SU-DHL-6 (cell line): ENCODE measurements at regions not wholly inside any gene's neighbourhood (a gene's known extent, or its start where the extent isn't known, plus 50 kb on each side); places are given as distances from the start of the nearest gene placed in this dataset.

Experiments used
- H2AFZ ChIP-seq: fragments of 200-600 bp; sonication (generic); 2 replicates; pipeline ENCODE4 v1.6.1; 2014; ENCODE audit warnings: low read depth, mild to moderate bottlenecking, moderate library complexity, mixed read lengths, antibody characterized with exemption, low read length; ENCODE audit not compliant: severe bottlenecking
- H3F3A ChIP-seq: fragments of 200-600 bp; shearing (Covaris generic); 2 replicates; pipeline ENCODE4 v1.6.0; 2016; ENCODE audit warnings: antibody characterized with exemption, mild to moderate bottlenecking; ENCODE audit not compliant: insufficient read depth
- H3K27ac ChIP-seq: fragments of 200-600 bp; sonication (generic); 2 replicates; pipeline ENCODE4 v1.5.1; 2016; ENCODE audit warnings: low read depth, mild to moderate bottlenecking, low read length, moderate library complexity, mixed read lengths
- H3K27me3 ChIP-seq: fragments of 200-600 bp; sonication (generic), shearing (Covaris generic); 2 replicates; pipeline ENCODE4 v1.6.0; 2014; ENCODE audit warnings: mild to moderate bottlenecking, low read length
- H3K36me3 ChIP-seq: fragments of 200-600 bp; sonication (generic); 2 replicates; pipeline ENCODE4 v1.6.1; 2014; ENCODE audit warnings: mild to moderate bottlenecking, low read length, mixed read lengths
- H3K4me2 ChIP-seq: fragments of 300-600, 200-600 bp; shearing (Covaris generic), sonication (generic); 2 replicates; pipeline ENCODE4 v1.6.0; 2014; ENCODE audit warnings: low read length, low read depth, mild to moderate bottlenecking; ENCODE audit not compliant: poor library complexity, severe bottlenecking
- H3K4me3 ChIP-seq: fragments of 200-600 bp; sonication (generic); 2 replicates; pipeline ENCODE4 v1.5.1; 2014; ENCODE audit warnings: antibody characterized with exemption, low read length, mild to moderate bottlenecking, mixed read lengths; ENCODE audit not compliant: insufficient read depth, poor library complexity, severe bottlenecking
- H3K79me2 ChIP-seq: fragments of 200-600 bp; sonication (generic); 2 replicates; pipeline ENCODE4 v1.6.1; 2014; ENCODE audit warnings: mild to moderate bottlenecking, low read length, moderate library complexity; ENCODE audit not compliant: insufficient read depth
- H3K9ac ChIP-seq: fragments of 200-600 bp; sonication (generic); 2 replicates; pipeline ENCODE4 v1.7.0; 2014; ENCODE audit warnings: mild to moderate bottlenecking, low read length
- H3K9me2 ChIP-seq: fragments of 200-600 bp; sonication (generic); replicated peaks from 2 replicates; pipeline ENCODE4 v1.6.1; 2014; ENCODE audit warnings: low read length; ENCODE audit not compliant: insufficient read depth
- H3K9me3 ChIP-seq: fragments of 200-600 bp; sonication (generic); 2 replicates; pipeline ENCODE4 v1.6.1; 2014; ENCODE audit warnings: low read length, mixed read lengths; ENCODE audit not compliant: insufficient read depth
- H4K20me1 ChIP-seq: fragments of 200-600 bp; sonication (generic); 2 replicates; pipeline ENCODE4 v1.6.1; 2014; ENCODE audit warnings: low read depth, mild to moderate bottlenecking, antibody characterized with exemption, low read length, moderate library complexity, mixed read lengths
- EZH2phosphoT487 ChIP-seq: fragments of 200-600 bp; sonication (generic), shearing (Covaris generic); conservative IDR thresholded peaks from 2 replicates; pipeline ENCODE4 v1.6.1; 2018; ENCODE audit warnings: mild to moderate bottlenecking, antibody characterized with exemption, low read length, moderate library complexity, mixed read lengths
- TF ChIP-seq, protein P1 (sequence below): fragments of 200-600 bp; sonication (generic); IDR thresholded peaks from one replicate; pipeline ENCODE4 v1.5.1; 2017; ENCODE audit warnings: antibody characterized with exemption, mild to moderate bottlenecking, low read length, moderate library complexity; ENCODE audit not compliant: insufficient read depth, poor library complexity, severe bottlenecking

DNA sequence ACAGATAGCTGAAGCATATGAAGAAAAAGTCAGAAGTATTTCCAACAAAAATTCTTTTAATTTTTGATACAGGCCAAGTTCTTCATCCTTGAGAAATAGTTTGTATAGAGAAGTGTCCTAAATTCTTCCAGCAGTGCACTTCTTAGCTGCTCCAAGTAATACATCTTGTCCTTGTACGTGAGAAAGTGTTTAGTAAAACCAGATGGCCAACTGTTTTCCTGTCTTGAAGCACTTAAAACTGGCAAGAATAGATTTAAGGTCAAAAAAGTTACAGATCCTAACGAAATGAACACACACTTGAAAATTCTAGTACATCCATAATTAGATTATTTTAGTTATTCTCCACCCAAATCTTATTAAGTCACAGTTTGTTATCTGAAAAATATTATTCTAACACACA lies 52.2 kb upstream of the HSF2 start:
- H3K4me3 ChIP-seq, result no peak overlapping the region
- no peak overlapping the region for H3K4me2 ChIP-seq
- no peaks in the 10 kb centered on the region for H3K36me3 ChIP-seq
- TF ChIP-seq, protein P1, sequence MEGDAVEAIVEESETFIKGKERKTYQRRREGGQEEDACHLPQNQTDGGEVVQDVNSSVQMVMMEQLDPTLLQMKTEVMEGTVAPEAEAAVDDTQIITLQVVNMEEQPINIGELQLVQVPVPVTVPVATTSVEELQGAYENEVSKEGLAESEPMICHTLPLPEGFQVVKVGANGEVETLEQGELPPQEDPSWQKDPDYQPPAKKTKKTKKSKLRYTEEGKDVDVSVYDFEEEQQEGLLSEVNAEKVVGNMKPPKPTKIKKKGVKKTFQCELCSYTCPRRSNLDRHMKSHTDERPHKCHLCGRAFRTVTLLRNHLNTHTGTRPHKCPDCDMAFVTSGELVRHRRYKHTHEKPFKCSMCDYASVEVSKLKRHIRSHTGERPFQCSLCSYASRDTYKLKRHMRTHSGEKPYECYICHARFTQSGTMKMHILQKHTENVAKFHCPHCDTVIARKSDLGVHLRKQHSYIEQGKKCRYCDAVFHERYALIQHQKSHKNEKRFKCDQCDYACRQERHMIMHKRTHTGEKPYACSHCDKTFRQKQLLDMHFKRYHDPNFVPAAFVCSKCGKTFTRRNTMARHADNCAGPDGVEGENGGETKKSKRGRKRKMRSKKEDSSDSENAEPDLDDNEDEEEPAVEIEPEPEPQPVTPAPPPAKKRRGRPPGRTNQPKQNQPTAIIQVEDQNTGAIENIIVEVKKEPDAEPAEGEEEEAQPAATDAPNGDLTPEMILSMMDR, result no peak
- no peak for TF ChIP-seq EZH2phosphoT487
- no peaks in the 10 kb centered on the region for H3K9me3 ChIP-seq
- no peaks in the 10 kb centered on the region for H3K9me2 ChIP-seq
- H3K9ac ChIP-seq, result no peak overlapping the region
- no peak overlapping the region for H2AFZ ChIP-seq
- H4K20me1 ChIP-seq, result no peaks in the 10 kb centered on the region
- H3K27ac ChIP-seq, result no peak overlapping the region
- H3K79me2 ChIP-seq, result no peaks in the 10 kb centered on the region
- no peaks in the 10 kb centered on the region for H3F3A ChIP-seq
- no peaks in the 10 kb centered on the region for H3K27me3 ChIP-seq

DNA sequence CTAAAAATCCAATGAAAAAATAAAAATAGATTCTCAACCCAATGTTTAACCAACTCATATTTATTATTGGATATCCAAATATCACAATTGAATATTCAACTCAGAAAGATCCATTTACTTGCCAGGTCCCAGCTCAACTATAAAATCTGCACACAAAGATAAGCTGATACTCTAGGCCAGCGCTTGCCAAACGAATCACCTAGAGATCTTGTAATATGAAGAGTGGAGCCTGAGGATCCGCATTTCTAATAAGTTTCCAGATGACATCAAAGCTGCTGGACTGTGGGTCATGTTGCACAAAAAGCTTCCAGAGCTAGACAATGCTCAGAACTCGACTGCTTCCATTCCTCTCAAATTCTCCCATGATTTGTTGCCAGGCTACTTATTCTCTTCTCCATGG lies 51.7 kb upstream of the HSF2 start:
- Histone ChIP-seq H2AFZ (no peak overlapping the region), H3K4me3 (no peak overlapping the region), H3F3A (no peaks in the 10 kb centered on the region), H3K27me3 (no peaks in the 10 kb centered on the region; the same call in 1 of the 2 replicates), H3K9me3 (no peaks in the 10 kb centered on the region), H3K9ac (no peak overlapping the region), H4K20me1 (no peaks in the 10 kb centered on the region), H3K9me2 (no peaks in the 10 kb centered on the region), H3K4me2 (no peak overlapping the region), H3K36me3 (no peaks in the 10 kb centered on the region), H3K79me2 (no peaks in the 10 kb centered on the region), H3K27ac (no peak overlapping the region)
- TF ChIP-seq, protein P1, result no peak
- TF ChIP-seq EZH2phosphoT487, result no peak
